GM19043 (cell line): ENCODE measurements at regions not wholly inside any gene's neighbourhood (a gene's known extent, or its start where the extent isn't known, plus 50 kb on each side); places are given as distances from the start of the nearest gene placed in this dataset.
A peak's percentile ranks its signal among the peaks of the same experiment; 100 is the strongest.
"Not testable (repeated sequence)": the region's sequence is repeated elsewhere in the genome, so short reads cannot be mapped to it uniquely, and the experiment has no call there.

Experiments used
- ATAC-seq: cut with Tn5 transposase; IDR thresholded peaks from one replicate; pipeline ENCODE4 v1.9.1; 2021; ENCODE audit warnings: low read depth; ENCODE audit not compliant: unreplicated experiment

GRCh38 chr7:142637240-142637639 is 112.0 kb upstream of the PRSS1 start:
- no peak for ATAC-seq

GRCh38 chr7:142636751-142637150 is 112.5 kb upstream of the PRSS1 start:
- ATAC-seq: no peak

- ATAC-seq: not testable (repeated sequence)
Observed at GRCh38 chr7:142636107-142636506, 113.2 kb upstream of the PRSS1 start.

- peak; percentile 91 for ATAC-seq
Observed at GRCh38 chr7:142632271-142633134, 116.8 kb upstream of the PRSS1 start.

DNA sequence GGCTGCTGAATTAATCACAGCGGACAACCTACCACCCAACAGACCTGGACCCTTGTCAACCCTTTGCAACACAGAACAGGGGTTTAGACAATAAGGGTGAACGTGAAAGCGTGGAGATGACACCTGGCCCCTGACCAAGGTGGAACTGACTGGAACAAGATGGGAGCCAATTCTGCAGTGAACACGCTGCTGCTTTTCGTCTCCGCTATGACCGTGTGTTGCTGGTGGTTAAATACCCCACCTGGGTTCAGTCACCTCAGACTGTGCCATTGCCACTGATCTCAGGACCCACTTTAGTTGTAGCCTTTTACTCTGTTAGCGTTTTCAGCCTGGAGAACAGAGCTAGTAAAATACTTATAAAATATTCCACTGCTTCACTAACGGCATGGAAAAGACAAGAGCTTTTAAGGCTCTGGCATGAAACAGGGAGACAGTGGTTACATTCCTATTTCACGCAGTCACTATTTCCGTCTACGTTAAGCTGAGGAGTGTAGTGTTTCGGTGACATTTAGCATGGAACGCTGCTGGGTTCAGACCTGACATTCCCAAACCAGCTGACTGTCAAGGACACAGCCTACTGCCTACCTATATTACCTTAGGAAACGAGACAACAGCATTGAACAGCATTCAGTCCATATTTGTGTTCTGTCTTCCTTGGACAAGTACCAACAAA is 119.5 kb upstream of the PRSS1 start:
- ATAC-seq: no peak

GRCh38 chr7:142628945-142629344 is 120.3 kb upstream of the PRSS1 start:
- ATAC-seq: no peak

DNA sequence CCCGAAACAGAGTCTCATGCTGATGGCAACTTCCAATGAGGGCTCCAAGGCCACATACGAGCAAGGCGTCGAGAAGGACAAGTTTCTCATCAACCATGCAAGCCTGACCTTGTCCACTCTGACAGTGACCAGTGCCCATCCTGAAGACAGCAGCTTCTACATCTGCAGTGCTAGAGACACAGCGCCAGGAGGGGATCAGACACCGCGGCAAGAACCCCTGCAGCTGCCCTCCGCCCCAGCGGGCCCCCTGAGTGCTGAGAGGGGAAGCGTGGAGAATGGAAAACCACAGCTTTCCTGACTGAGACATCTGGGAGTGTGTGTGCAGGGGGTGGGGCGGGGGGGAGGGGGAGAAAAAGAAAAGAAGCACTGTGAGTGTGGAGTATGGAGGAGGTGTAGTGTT is 122.0 kb upstream of the PRSS1 start:
- ATAC-seq: not testable (repeated sequence)

- peak; percentile 90 for ATAC-seq
Observed at GRCh38 chr7:142626420-142627035, 122.7 kb upstream of the PRSS1 start.

DNA sequence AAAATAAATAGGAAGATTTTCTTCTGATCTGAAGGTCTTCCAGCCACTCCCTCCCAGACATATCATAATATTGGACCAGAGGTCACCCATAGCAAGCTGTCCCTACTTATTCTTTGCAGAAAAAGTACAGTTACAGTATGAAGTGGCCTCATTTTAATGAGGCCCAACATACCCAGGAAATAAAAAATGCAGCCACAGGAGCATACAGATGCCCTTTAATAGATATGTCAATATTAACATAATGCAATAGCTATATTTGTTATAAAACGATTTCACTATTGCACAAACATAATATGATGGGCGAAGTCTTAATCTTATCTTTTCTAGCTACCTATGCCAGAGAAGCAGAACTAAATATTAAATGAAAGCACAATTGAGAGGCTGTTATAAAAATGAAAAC is 124.1 kb upstream of the PRSS1 start:
- ATAC-seq: not testable (repeated sequence)

- ATAC-seq: no peak
Observed at GRCh38 chr7:142620402-142620801, 128.9 kb upstream of the PRSS1 start.

DNA sequence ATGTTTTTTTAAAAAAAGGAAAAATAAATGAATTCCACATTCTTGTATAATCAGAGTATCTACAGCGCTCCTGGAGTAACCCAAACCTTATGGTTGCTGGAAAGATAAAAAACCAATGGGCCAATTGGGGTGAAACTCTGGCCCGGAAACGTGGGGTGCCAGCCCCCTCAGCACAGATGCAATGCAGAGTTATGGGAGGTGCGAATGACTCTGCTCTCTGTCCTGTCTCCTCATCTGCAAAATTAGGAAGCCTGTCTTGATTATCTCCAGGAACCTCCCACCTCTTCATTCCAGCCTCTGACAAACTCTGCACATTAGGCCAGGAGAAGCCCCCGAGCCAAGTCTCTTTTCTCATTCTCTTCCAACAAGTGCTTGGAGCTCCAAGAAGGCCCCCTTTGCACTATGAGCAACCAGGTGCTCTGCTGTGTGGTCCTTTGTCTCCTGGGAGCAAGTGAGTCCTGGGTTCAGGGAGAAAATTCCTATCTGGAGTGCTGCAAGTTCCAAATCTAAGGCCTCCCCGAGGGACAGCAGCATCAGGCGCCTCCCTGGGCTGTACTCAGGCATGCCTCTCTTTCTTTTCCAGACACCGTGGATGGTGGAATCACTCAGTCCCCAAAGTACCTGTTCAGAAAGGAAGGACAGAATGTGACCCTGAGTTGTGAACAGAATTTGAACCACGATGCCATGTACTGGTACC is 130.5 kb upstream of the PRSS1 start:
- no peak for ATAC-seq

- no peak for ATAC-seq
Observed at GRCh38 chr7:142616842-142617241, 132.4 kb upstream of the PRSS1 start.

GRCh38 chr7:142616121-142616643 is 133.1 kb upstream of the PRSS1 start:
- ATAC-seq: no peak

- ATAC-seq: no peak
Observed at GRCh38 chr7:142615508-142615907, 133.8 kb upstream of the PRSS1 start.

DNA sequence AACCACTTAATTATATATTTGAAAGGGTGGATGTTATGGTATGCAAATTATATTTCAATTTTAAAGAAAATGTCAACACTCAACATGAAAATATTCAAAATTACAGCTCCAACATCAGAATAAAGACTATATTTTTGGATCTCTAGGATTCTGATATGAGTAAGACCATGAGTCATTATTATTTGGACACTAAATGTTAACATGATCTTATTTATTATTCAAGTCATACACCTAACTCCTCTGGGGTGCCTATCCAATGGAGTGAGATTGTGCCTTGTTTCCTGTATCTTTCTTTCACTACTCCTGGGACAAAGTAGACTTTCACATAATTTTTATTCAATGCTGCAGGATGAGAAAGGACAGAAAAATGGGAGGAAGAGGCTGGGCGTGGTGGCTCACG is 135.2 kb upstream of the PRSS1 start:
- no peak for ATAC-seq

- ATAC-seq: no peak
Observed at GRCh38 chr7:142612237-142612881, 136.9 kb upstream of the PRSS1 start.

DNA sequence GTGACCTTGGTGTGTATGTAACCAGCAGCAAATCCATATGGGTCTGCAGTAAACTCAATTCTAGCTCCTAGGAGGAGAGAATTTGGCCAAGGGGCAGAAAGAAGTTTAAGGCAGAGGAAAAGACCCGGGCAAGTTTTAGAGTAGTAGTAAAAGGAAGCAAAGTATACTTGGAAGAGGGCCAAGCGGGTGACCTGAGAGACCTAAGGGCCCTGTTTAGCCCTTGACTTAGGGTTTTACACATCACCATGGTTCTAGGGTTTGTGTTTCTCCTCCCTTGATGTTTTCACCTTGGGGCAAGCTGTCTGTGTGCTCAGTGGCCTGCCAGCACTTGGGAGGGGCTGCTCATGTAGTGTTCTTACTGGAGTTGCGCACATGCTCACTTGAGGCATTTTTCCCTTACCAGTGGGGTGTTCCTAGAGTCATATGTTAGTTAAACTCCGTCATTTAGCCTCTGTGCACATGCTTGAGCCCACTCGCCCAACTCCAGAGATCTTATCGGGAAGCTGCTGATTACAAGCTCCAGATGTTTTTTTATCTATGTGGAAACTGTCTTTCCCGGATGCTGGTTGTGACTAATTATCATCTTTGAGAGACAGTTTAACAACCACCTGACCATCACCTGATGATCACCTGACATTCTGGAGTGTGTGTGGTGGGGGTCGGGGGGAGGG is 137.6 kb upstream of the PRSS1 start:
- no peak for ATAC-seq

- no peak for ATAC-seq
Observed at GRCh38 chr7:142608630-142609428, 140.4 kb upstream of the PRSS1 start.

- no peak for ATAC-seq
Observed at GRCh38 chr7:142607351-142607750, 141.9 kb upstream of the PRSS1 start.
